NCI-H2196 (cell line): ENCODE measurements at regions not wholly inside any gene's neighbourhood (a gene's known extent, or its start where the extent isn't known, plus 50 kb on each side); places are given as distances from the start of the nearest gene placed in this dataset.
"Not testable (repeated sequence)": the region's sequence is repeated elsewhere in the genome, so short reads cannot be mapped to it uniquely, and the experiment has no call there.

Source experiments
- DNase-seq: peaks from one replicate; lab custom pipeline; 2025; ENCODE audit not compliant: unreplicated experiment; lab: John Stamatoyannopoulos, UW

GRCh38 chr16:29148867-29149272 is 164.0 kb downstream of the LAT start:
- no peak for DNase-seq

- DNase-seq: no peak
These were observed 163.4 kb downstream of the LAT start for GRCh38 chr16:29148131-29148691.

- not testable (repeated sequence) for DNase-seq
These were observed 162.9 kb downstream of the LAT start for GRCh38 chr16:29147710-29148109.

- DNase-seq: not testable (repeated sequence)
These were observed 162.2 kb downstream of the LAT start for GRCh38 chr16:29146808-29147643.

GRCh38 chr16:29146266-29146665 is 161.4 kb downstream of the LAT start:
- no peak for DNase-seq

GRCh38 chr16:29145486-29146225 is 160.8 kb downstream of the LAT start:
- not testable (repeated sequence) for DNase-seq

GRCh38 chr16:29145086-29145485 is 160.2 kb downstream of the LAT start:
- DNase-seq: not testable (repeated sequence)

GRCh38 chr16:29144669-29145062 is 159.8 kb downstream of the LAT start:
- not testable (repeated sequence) for DNase-seq

GRCh38 chr16:29143739-29144668 is 159.2 kb downstream of the LAT start:
- DNase-seq: not testable (repeated sequence)

GRCh38 chr16:29142506-29142905 is 157.7 kb downstream of the LAT start:
- DNase-seq: not testable (repeated sequence)

- DNase-seq: no peak
These were observed 156.9 kb downstream of the LAT start for GRCh38 chr16:29141586-29142324.

- DNase-seq: not testable (repeated sequence)
These were observed 156.3 kb downstream of the LAT start for GRCh38 chr16:29141121-29141520.

- DNase-seq: not testable (repeated sequence)
These were observed 155.3 kb downstream of the LAT start for GRCh38 chr16:29139901-29140855.

- no peak for DNase-seq
These were observed 154.5 kb downstream of the LAT start for GRCh38 chr16:29139261-29139802.

GRCh38 chr16:29138698-29139097 is 153.8 kb downstream of the LAT start:
- not testable (repeated sequence) for DNase-seq

- not testable (repeated sequence) for DNase-seq
These were observed 153.2 kb downstream of the LAT start for GRCh38 chr16:29137894-29138662.

GRCh38 chr16:29137461-29137860 is 152.6 kb downstream of the LAT start:
- DNase-seq: not testable (repeated sequence)

- not testable (repeated sequence) for DNase-seq
These were observed 152.1 kb downstream of the LAT start for GRCh38 chr16:29136916-29137315.
